NCI-H2227 (cell line): ENCODE measurements at regions not wholly inside any gene's neighbourhood (a gene's known extent, or its start where the extent isn't known, plus 50 kb on each side); places are given as distances from the start of the nearest gene placed in this dataset.

Source experiments
- DNase-seq: peaks from one replicate; lab custom pipeline; 2025; ENCODE audit not compliant: unreplicated experiment; lab: John Stamatoyannopoulos, UW

- no peak for DNase-seq
Observed at GRCh38 chr11:13907678-13908077, 54.8 kb upstream of the SPON1 start.

GRCh38 chr11:13908535-13908934 lies 54.0 kb upstream of the SPON1 start:
- no peak for DNase-seq
